Endothelial cell of umbilical vein (primary cell): ENCODE measurements at regions not wholly inside any gene's neighbourhood (a gene's known extent, or its start where the extent isn't known, plus 50 kb on each side); places are given as distances from the start of the nearest gene placed in this dataset.

Experiments
- BruUV-seq: library from RNA; stranded (reverse); fragments of 400-500 nt; replicated peaks from 2 replicates; lab custom pipeline; 2021; lab: Mats Ljungman, UMichigan
- CTCF ChIA-PET: fragments of 300-600, 350-600 bp; sonication (Branson Sonifier 250); formaldehyde crosslinking; loops from one replicate; lab custom pipeline; 2021; ENCODE audit warnings: antibody characterized with exemption, inconsistent platforms; lab: Charles Lee
- POLR2A ChIA-PET: fragments of 300-600, 350-600 bp; sonication (Branson Sonifier 250); formaldehyde crosslinking; loops from one replicate; lab custom pipeline; 2021; ENCODE audit warnings: antibody characterized with exemption, inconsistent platforms; lab: Charles Lee
- DNase-seq: peaks from one replicate; pipeline ENCODE4 v3.0.0-alpha.2; 2011; ENCODE audit warnings: low read depth, low spot score
- FAIRE-seq: peaks from 2 replicates; lab custom pipeline; 2011; peaks lifted over from hg19 to GRCh38; lab: Jason Lieb, UNC
- H2AFZ ChIP-seq: 2 replicates; pipeline ENCODE4 v1.6.0; 2012; ENCODE audit warnings: low read depth, low read length, control low read depth, inconsistent platforms
- H3K27ac ChIP-seq: 2 replicates; pipeline ENCODE4 v1.5.1; 2011; ENCODE audit warnings: low read depth, mild to moderate bottlenecking, control low read depth, low read length, moderate library complexity; ENCODE audit not compliant: insufficient read depth
- H3K27me3 ChIP-seq, 2 experiments: 2 replicates each; pipeline versions ENCODE4 v1.6.0 to v1.6.1; 2011; ENCODE audit warnings: low read length in 2 of 2, mixed read lengths in 1 of 2; ENCODE audit not compliant: control insufficient read depth in 2 of 2, insufficient read depth in 2 of 2
- H3K36me3 ChIP-seq, 2 experiments: 2 replicates in 1 of 2; 3 replicates in 1 of 2; pipeline ENCODE4 v1.5.1; 2011; ENCODE audit warnings: low read length in 2 of 2, mild to moderate bottlenecking in 1 of 2, moderate library complexity in 1 of 2; ENCODE audit not compliant: control insufficient read depth in 2 of 2, insufficient read depth in 2 of 2; ENCODE audit errors: extremely low read depth in 1 of 2
- H3K4me1 ChIP-seq: 3 replicates; pipeline ENCODE4 v1.5.1; 2011; ENCODE audit warnings: mild to moderate bottlenecking, low read length; ENCODE audit not compliant: control insufficient read depth, insufficient read depth; ENCODE audit errors: extremely low read depth
- H3K4me2 ChIP-seq: 2 replicates; pipeline ENCODE4 v1.6.1; 2011; ENCODE audit warnings: low read length, control low read depth, mixed read lengths; ENCODE audit not compliant: insufficient read depth
- H3K4me3 ChIP-seq, 3 experiments: fragments of 200-600 bp in 1 of 3; sonication (generic), shearing (Covaris generic) in 1 of 3; replicated peaks in 1 of 3; 2 replicates each; pipeline ENCODE4 v1.5.1; 2011 to 2016; ENCODE audit warnings: control low read depth in 3 of 3, low read length in 3 of 3, mild to moderate bottlenecking in 2 of 3, inconsistent platforms in 1 of 3, low read depth in 1 of 3, moderate library complexity in 1 of 3; ENCODE audit not compliant: insufficient read depth in 1 of 3
- H3K79me2 ChIP-seq: 2 replicates; pipeline ENCODE4 v1.6.0; 2012; ENCODE audit warnings: low read length, inconsistent platforms; ENCODE audit not compliant: control insufficient read depth, insufficient read depth
- H3K9ac ChIP-seq: replicated peaks from 2 replicates; pipeline ENCODE3; 2011; ENCODE audit warnings: low read length, control low read depth; ENCODE audit not compliant: insufficient read depth; ENCODE audit errors: extremely low read depth
- H3K9me1 ChIP-seq: replicated peaks from 3 replicates; pipeline ENCODE4 v1.6.0; 2011; ENCODE audit warnings: mild to moderate bottlenecking, low read length; ENCODE audit not compliant: control insufficient read depth, insufficient read depth; ENCODE audit errors: extremely low read depth
- H3K9me3 ChIP-seq: replicated peaks from 2 replicates; pipeline ENCODE4 v1.5.1; 2012; ENCODE audit warnings: low read length, inconsistent platforms; ENCODE audit not compliant: control insufficient read depth, insufficient read depth
- H4K20me1 ChIP-seq: replicated peaks from 2 replicates; pipeline ENCODE3; 2011; ENCODE audit warnings: mild to moderate bottlenecking, low read length; ENCODE audit not compliant: control insufficient read depth, insufficient read depth; ENCODE audit errors: extremely low read depth
- EZH2 ChIP-seq: IDR thresholded peaks from 2 replicates; pipeline ENCODE4 v1.6.1; 2012; ENCODE audit warnings: borderline replicate concordance, low read depth, mild to moderate bottlenecking, moderate library complexity, low read length, inconsistent platforms; ENCODE audit not compliant: severe bottlenecking
- FOS ChIP-seq: IDR thresholded peaks from 2 replicates; pipeline ENCODE4 v1.6.1; 2011; ENCODE audit warnings: mild to moderate bottlenecking, low read length, moderate library complexity, borderline replicate concordance; ENCODE audit not compliant: insufficient read depth
- GATA2 ChIP-seq: IDR thresholded peaks from 2 replicates; pipeline ENCODE4 v1.7.0; 2011; ENCODE audit warnings: low read depth, mild to moderate bottlenecking, moderate library complexity, mixed read lengths, low read length; ENCODE audit not compliant: insufficient read length, insufficient read depth
- JUN ChIP-seq: IDR thresholded peaks from 2 replicates; pipeline ENCODE4 v1.6.1; 2011; ENCODE audit warnings: borderline replicate concordance, low read depth; ENCODE audit not compliant: insufficient read length, insufficient read depth
- MYC ChIP-seq: IDR thresholded peaks from one replicate; pipeline ENCODE4 v1.6.1; 2011; ENCODE audit warnings: mild to moderate bottlenecking, low read depth, low read length
- POLR2A ChIP-seq: IDR thresholded peaks from 2 replicates; pipeline ENCODE4 v1.6.1; 2012; ENCODE audit warnings: low read depth, mild to moderate bottlenecking, control low read depth, low read length
- POLR2AphosphoS5 ChIP-seq: IDR thresholded peaks from 2 replicates; pipeline ENCODE4 v1.6.1; 2012; ENCODE audit warnings: low read depth, mild to moderate bottlenecking, control low read depth, low read length, moderate library complexity; ENCODE audit not compliant: insufficient read depth
- dilution Hi-C: fragments of 300-500 bp; cut with MboI; formaldehyde crosslinking; loops from one replicate; pipeline ENCODE4 v1.15.0; 2019; ENCODE audit warnings: low sequenced_read_pairs; ENCODE audit not compliant: extremely low pct_ligation_motif_present
- intact Hi-C: fragments of 100-400 bp; cut with micrococcal nuclease; formaldehyde crosslinking; loops from one replicate; pipeline ENCODE4 v1.10.0; 2022
- TF ChIP-seq, protein P1 (sequence below), 2 donors: IDR thresholded peaks; 1 replicate in 1 of 2; 2 replicates in 1 of 2; pipeline ENCODE4 v1.5.1; 2011; ENCODE audit warnings: low read length in 2 of 2, mild to moderate bottlenecking in 2 of 2, moderate library complexity in 2 of 2, control low read depth in 1 of 2, inconsistent platforms in 1 of 2, low read depth in 1 of 2; ENCODE audit not compliant: insufficient read depth in 1 of 2; ENCODE audit errors: extremely low read depth in 1 of 2
- TF ChIP-seq, protein P2 (sequence below): IDR thresholded peaks from 2 replicates; pipeline ENCODE4 v1.6.1; 2011; ENCODE audit not compliant: insufficient read depth, insufficient read length

DNA sequence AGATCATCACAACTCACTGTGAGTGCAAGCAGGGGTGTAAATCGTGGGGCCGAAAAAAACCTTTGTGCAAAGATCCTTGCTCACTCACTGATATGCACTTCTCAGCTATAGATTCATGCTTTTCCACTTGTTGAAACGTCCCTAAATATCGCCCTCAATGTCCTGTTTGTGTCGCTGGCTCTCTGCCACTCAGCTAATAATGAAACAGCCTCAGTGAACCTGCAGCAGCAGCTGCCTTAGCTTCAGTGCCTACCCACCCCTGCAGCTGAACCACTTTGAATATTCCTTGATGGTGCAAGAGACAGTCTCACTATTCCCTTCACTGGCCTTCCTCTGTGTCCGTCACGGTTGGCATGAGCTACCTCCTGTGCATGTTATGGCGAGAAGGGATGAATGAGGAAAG, 128.9 kb upstream of the NAA20 start:
- BruUV-seq, result no TSS peak
- H3K9ac ChIP-seq, result peak overlapping the region; percentile 100
- H3K36me3 ChIP-seq, result peaks cover 5% of the 10 kb centered on the region in 2 experiments
- TF ChIP-seq EZH2, result no peak
- TF ChIP-seq POLR2AphosphoS5, result no peak
- no peak for TF ChIP-seq JUN
- no peak for TF ChIP-seq MYC
- TF ChIP-seq POLR2A, result no peak
- TF ChIP-seq FOS, result no peak
- TF ChIP-seq, protein P1, sequence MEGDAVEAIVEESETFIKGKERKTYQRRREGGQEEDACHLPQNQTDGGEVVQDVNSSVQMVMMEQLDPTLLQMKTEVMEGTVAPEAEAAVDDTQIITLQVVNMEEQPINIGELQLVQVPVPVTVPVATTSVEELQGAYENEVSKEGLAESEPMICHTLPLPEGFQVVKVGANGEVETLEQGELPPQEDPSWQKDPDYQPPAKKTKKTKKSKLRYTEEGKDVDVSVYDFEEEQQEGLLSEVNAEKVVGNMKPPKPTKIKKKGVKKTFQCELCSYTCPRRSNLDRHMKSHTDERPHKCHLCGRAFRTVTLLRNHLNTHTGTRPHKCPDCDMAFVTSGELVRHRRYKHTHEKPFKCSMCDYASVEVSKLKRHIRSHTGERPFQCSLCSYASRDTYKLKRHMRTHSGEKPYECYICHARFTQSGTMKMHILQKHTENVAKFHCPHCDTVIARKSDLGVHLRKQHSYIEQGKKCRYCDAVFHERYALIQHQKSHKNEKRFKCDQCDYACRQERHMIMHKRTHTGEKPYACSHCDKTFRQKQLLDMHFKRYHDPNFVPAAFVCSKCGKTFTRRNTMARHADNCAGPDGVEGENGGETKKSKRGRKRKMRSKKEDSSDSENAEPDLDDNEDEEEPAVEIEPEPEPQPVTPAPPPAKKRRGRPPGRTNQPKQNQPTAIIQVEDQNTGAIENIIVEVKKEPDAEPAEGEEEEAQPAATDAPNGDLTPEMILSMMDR (IDR thresholded peaks at IDR 0.05; ENCODE audit: extremely low read depth in 1 of 2, insufficient read depth in 1 of 2, low read depth in 1 of 2, low read length in 2 of 2), result no peak
- TF ChIP-seq, protein P2, sequence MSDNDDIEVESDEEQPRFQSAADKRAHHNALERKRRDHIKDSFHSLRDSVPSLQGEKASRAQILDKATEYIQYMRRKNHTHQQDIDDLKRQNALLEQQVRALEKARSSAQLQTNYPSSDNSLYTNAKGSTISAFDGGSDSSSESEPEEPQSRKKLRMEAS, result no peak
- no peak for TF ChIP-seq GATA2
- DNase-seq (peak; percentile 68), FAIRE-seq (peak; percentile 35)
- H3K79me2 ChIP-seq, result peaks cover 56% of the 10 kb centered on the region
- peak overlapping the region; percentile 63 to 98 (median 85) for H3K4me3 ChIP-seq
- H3K9me1 ChIP-seq, result no peaks in the 10 kb centered on the region
- H3K4me2 ChIP-seq, result peak overlapping the region; percentile 90
- H2AFZ ChIP-seq, result no peak overlapping the region
- H4K20me1 ChIP-seq, result no peaks in the 10 kb centered on the region
- POLR2A ChIA-PET, result interaction anchor here (1.6 kb wide), 1 partner anchor 103 kb away, joined by 3 read pairs; no protein-coding TSS in a partner anchor
- no peaks in the 10 kb centered on the region for H3K9me3 ChIP-seq
- intact Hi-C loops (loop anchor here (2.0 kb wide), 1 partner anchor 195 kb away; no protein-coding TSS in a partner anchor), dilution Hi-C loops (loop anchor here (5.0 kb wide), 1 partner anchor 71 kb away; no protein-coding TSS in a partner anchor)
- peaks cover 50% of the 10 kb centered on the region for H3K4me1 ChIP-seq
- CTCF ChIA-PET, result interaction anchor here (0.6 to 8.4 kb wide), 6 partner anchors 12 to 195 kb away, joined by 3 to 98 read pairs (median 10); no protein-coding TSS in a partner anchor
- H3K27me3 ChIP-seq, result no peaks in the 10 kb centered on the region
- peak overlapping the region; percentile 91 for H3K27ac ChIP-seq
